ENCODE measurements at regions not wholly inside any gene's neighbourhood (a gene's known extent, or its start where the extent isn't known, plus 50 kb on each side); places are given as distances from the start of the nearest gene placed in this dataset.

GRCh38 chr6:134690048-134690447 is 259.9 kb downstream of the ALDH8A1 start:
- ATAC-seq (ENCODE audit: low FRiP score) (peak; percentile 14), DNase-seq (ENCODE audit: low spot score) (no peak)
- no peak for TF ChIP-seq CTCF (IDR thresholded peaks at IDR 0.05)

- ATAC-seq (ENCODE audit: low FRiP score) (no peak), DNase-seq (ENCODE audit: low spot score) (no peak)
- no peak for TF ChIP-seq CTCF (IDR thresholded peaks at IDR 0.05)
These were observed 260.3 kb downstream of the ALDH8A1 start for GRCh38 chr6:134689641-134690040.

DNA sequence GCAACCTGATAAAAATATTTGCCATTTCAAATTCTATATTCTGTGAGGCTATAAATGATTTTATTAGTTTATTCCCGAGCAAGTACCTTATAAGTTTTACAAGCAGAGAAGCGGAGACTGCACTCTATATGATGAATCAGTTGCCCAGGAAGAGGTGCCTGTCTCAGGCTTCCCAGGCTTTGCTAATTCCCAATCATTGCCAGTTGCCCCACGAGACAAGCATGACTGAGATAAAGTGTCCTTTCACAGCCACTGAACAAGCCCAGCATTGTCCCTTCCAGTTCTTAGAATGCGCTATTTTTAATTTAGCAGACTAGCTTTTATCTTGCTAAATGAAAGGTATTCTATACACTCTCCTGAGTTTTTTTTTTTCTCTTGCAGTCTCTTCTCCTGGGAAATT is 260.7 kb downstream of the ALDH8A1 start:
- no peak for DNase-seq (ENCODE audit: low spot score)
- no peak for TF ChIP-seq CTCF (IDR thresholded peaks at IDR 0.05)
- ATAC-seq (ENCODE audit: low FRiP score) = no peak

GRCh38 chr6:134686071-134686470 is 263.8 kb downstream of the ALDH8A1 start:
- DNase-seq (ENCODE audit: low spot score) (no peak), ATAC-seq (ENCODE audit: low FRiP score) (no peak)
- TF ChIP-seq CTCF (IDR thresholded peaks at IDR 0.05) = no peak

GRCh38 chr6:134684423-134684795 is 265.5 kb downstream of the ALDH8A1 start:
- DNase-seq (ENCODE audit: low spot score) (no peak), ATAC-seq (ENCODE audit: low FRiP score) (no peak)
- no peak for TF ChIP-seq CTCF (IDR thresholded peaks at IDR 0.05)

GRCh38 chr6:134683783-134684422 is 266.0 kb downstream of the ALDH8A1 start:
- DNase-seq (ENCODE audit: low spot score) (no peak), ATAC-seq (ENCODE audit: low FRiP score) (no peak)
- TF ChIP-seq CTCF (IDR thresholded peaks at IDR 0.05) = no peak

DNA sequence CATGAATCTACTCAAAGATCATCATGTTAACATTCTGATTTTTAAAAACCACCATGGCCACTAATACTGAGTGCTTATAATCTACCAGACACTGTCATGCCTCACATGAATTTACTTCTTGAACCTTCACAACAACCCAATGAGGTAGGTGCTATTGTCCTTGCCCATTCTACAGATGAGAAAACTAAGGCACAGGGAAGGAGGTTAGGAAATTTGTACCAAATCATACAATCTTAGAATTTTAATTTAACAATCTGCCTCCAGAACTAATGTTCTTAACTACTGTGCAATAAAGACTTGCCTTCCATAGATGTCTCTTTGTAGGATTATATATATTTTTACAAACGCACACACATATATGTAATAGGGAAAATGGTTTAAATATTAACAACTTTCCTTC is 269.5 kb downstream of the ALDH8A1 start:
- no peak for TF ChIP-seq CTCF (IDR thresholded peaks at IDR 0.05)
- no peak for ATAC-seq (ENCODE audit: low FRiP score)

More for the DNA sequence above, 269.5 kb downstream of the ALDH8A1 start:
- DNase-seq (ENCODE audit: low spot score) = no peak
